Ectodermal cell (in vitro differentiated cells): ENCODE measurements at regions not wholly inside any gene's neighbourhood (a gene's known extent, or its start where the extent isn't known, plus 50 kb on each side); places are given as distances from the start of the nearest gene placed in this dataset.

Experiments
- H3K27ac ChIP-seq: 2 replicates; pipeline ENCODE4 v1.7.0; 2013; ENCODE audit warnings: mild to moderate bottlenecking, low read depth, low read length; ENCODE audit not compliant: insufficient read depth, poor library complexity, severe bottlenecking
- H3K27me3 ChIP-seq: 2 replicates; pipeline ENCODE4 v1.7.0; 2013; ENCODE audit warnings: mild to moderate bottlenecking, low read length; ENCODE audit not compliant: insufficient read depth, control insufficient read depth, poor library complexity, severe bottlenecking
- H3K36me3 ChIP-seq: one replicate; pipeline ENCODE4 v1.7.0; 2013; ENCODE audit warnings: low read length; ENCODE audit not compliant: control insufficient read depth, insufficient read depth
- H3K4me1 ChIP-seq: one replicate; pipeline ENCODE4 v1.7.0; 2013; ENCODE audit warnings: low read length; ENCODE audit not compliant: control insufficient read depth, insufficient read depth
- H3K4me3 ChIP-seq: 2 replicates; pipeline ENCODE4 v1.7.0; 2013; ENCODE audit warnings: low read depth, low read length, control low read depth; ENCODE audit not compliant: insufficient read depth
- H3K9me3 ChIP-seq: 2 replicates; pipeline ENCODE4 v1.7.0; 2013; ENCODE audit warnings: mild to moderate bottlenecking, low read length, moderate library complexity; ENCODE audit not compliant: control insufficient read depth
- WGBS, 2 experiments: methylation state at CpG; one replicate each; pipeline ENCODE4 v1.1.7; 2013; ENCODE audit warnings: missing lambda C conversion rate in 2 of 2; 5-methylcytosine and 5-hydroxymethylcytosine counted together

DNA sequence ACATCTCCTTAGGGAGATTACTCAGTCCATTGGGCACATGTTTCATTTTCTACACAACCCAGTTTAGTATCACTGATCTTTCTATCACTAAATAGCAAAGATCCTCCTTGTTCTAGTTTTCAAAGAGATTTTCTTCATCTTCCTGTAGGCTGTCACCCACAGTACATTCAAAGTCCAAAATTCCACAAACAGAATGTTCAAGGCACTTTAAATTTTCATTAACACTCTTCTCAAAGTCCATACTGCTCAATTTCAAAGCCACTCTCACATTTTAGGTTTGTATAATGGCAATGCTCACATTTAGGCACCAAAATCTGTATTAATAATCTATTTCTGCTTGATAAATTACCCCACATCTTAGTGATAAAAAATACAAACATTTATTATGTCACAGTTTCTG, 152.8 kb downstream of the FSIP2 start:
- Histone ChIP-seq H3K27ac (no peak overlapping the region), H3K4me1 (no peaks in the 10 kb centered on the region), H3K9me3 (no peaks in the 10 kb centered on the region), H3K4me3 (no peak overlapping the region), H3K27me3 (no peaks in the 10 kb centered on the region), H3K36me3 (no peaks in the 10 kb centered on the region)

DNA sequence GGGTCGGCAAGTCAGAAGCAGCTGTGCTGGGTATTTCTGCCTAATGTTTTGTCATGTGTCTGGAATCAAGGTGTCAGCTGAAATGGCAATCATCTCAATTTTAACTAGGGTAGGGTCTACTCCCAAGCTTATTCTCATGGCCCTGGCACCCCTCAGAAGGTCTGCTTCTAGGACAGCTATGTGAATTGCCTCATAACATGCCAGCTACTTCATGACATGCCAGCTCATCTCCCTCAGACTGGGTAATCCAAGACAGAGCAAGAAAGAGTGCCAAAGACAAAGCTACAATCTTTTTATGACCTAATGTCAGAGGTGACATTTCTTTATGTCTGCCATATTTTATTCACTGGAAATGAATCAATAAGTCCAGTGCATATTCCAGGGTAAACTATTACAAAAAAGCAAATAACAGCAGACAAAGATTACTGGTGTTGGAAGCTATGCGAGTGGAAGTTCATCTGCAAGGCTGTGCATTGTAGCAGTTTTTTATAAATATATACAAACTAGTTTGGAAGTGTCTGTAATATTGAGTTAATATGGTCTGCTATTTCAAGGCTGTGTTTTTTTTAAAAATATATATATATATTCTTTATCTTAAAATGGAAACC, 153.3 kb downstream of the FSIP2 start:
- Histone ChIP-seq H3K9me3 (no peaks in the 10 kb centered on the region), H3K36me3 (no peaks in the 10 kb centered on the region), H3K4me3 (no peak overlapping the region), H3K27me3 (no peaks in the 10 kb centered on the region), H3K27ac (no peak overlapping the region), H3K4me1 (no peaks in the 10 kb centered on the region)
- WGBS, 2 experiments: 92 to 100% methylated on average over 1 to 2 of the region's 2 CpGs

DNA sequence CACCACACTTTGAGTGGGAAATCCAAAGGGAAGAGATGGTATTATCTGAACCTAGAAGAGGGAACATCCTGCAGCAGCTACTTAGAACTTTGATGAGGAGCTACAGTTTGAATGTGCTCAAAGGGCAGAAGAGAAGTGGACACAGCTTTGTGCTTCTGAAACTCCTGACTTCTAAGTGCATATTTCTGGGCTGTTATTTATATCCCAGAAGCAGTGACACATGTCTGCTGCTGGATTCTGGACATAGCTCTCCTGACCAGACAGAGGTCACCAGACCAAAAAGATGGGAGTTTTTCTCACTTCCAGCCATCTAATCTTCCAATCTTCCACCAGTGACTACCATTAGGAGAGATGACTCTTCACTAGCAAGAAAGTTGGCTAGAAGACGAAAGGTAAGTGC, 153.9 kb downstream of the FSIP2 start:
- Histone ChIP-seq H3K4me1 (no peaks in the 10 kb centered on the region), H3K9me3 (no peaks in the 10 kb centered on the region), H3K27ac (no peak overlapping the region), H3K27me3 (no peaks in the 10 kb centered on the region), H3K36me3 (no peaks in the 10 kb centered on the region), H3K4me3 (no peak overlapping the region)
- 95 to 100% methylated on average over 1 of the region's 1 CpG for WGBS, 2 experiments

DNA sequence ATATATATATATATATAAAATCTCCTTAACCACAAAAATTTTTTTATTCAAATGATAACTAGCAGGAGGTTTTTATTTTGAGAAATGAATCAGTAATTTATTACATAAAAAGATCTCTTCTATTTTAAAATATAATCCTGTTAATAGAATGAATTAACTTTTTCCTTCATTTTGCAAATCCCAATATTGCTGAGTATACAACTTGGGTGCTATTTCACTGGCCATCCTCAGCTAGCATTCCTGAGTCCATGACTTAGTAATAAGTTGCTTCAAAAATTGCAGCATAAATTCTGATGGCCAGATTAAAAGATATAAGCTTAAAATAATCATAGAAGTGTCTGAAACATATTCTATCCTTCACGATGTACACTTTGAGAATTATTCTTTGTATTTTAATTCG, 155.6 kb downstream of the FSIP2 start:
- no peak overlapping the region for H3K27ac ChIP-seq
- H3K4me3 ChIP-seq: no peak overlapping the region
- H3K36me3 ChIP-seq: no peaks in the 10 kb centered on the region
- no CpG with 5 or more reads among the region's 2 CpGs for WGBS, 2 experiments
- H3K9me3 ChIP-seq: no peaks in the 10 kb centered on the region
- no peaks in the 10 kb centered on the region for H3K4me1 ChIP-seq
- no peaks in the 10 kb centered on the region for H3K27me3 ChIP-seq

DNA sequence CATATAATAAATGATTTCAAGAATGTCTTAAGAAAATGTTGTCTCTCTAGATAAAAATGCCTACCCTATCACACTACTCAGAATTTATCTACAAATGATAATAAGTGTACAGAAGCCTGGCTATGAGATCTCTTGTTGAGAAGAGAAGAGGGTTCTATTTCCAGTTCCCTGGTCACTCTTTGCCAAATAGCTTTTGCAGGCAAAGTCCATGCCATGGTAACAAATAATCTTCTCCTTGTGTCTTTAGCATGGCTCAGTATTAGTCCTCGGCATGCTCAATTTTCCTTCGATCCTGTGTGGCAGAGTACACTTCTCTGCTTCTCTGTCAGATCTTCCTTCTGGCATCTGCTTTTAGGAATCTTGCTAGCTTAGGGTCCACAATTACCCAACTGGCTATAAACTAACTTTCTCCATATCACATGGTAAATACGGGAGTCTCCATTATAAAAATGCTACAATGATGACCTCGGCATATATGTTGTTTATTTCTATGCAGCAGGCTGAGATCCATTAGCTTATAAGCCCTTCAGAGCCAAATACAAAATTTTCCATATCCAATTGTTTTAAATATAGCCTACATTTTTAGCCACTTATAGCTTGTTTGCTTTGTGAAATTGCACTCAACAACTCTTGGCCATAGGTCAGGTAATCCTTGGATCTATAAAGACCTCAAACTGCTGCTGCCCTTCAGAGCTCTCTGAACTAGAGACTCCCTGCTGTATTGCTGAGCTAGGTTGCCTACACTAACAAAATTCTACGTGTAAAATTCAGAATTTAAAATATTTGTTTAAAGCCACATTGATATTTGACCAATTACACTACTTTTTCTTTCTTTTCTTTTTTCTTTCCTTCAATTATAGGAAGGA, 157.5 kb downstream of the FSIP2 start:
- Histone ChIP-seq H3K27ac (no peak overlapping the region), H3K36me3 (no peaks in the 10 kb centered on the region), H3K4me3 (no peak overlapping the region), H3K4me1 (no peaks in the 10 kb centered on the region), H3K9me3 (no peaks in the 10 kb centered on the region), H3K27me3 (no peaks in the 10 kb centered on the region)
- WGBS, 2 experiments: 91 to 96% methylated on average over 5 of the region's 5 CpGs

DNA sequence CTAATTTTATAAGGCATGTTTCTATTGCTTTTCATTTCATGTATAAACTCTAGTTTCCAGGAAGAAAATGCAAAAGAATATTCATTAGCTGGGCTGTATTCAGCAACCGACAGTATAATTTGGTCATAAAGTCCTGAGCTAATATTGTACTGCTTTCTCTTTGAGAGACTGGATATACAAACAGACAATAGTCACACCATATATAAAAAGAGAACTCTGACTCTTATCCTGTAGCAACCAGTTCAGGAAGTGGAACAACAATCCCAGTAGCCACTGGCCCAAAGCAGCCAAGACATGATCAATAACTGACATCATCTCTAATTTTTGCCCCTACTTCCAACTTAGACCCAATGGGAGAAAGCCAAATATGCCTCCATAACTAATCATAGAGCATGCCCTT, 160.8 kb downstream of the FSIP2 start:
- Histone ChIP-seq H3K4me3 (no peak overlapping the region), H3K9me3 (no peaks in the 10 kb centered on the region), H3K27me3 (no peaks in the 10 kb centered on the region), H3K36me3 (no peaks in the 10 kb centered on the region), H3K4me1 (no peaks in the 10 kb centered on the region), H3K27ac (no peak overlapping the region)
- WGBS, 2 experiments: 86 to 89% methylated on average over 1 of the region's 1 CpG

DNA sequence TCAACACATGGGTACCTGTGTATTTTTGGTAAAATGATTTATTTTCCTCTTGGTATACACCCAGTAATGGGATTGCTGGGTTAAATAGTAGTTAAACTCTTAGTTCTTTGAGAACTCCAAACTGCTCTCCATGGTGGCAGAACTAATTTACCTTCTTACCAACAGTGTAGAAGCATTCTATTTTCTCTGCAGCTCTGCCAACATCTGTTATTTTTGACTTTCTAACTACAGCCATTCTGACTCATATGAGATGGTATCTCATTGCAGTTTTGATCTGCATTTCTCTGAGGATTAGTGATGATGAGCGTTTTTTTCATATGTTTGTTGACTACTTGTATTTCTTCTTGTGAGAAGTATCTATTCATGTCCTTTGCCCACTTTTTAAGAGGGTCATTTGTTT, 180.6 kb downstream of the FSIP2 start:
- H3K36me3 ChIP-seq: no peaks in the 10 kb centered on the region
- H3K27ac ChIP-seq: no peak overlapping the region
- 78 to 83% methylated on average over 1 of the region's 1 CpG for WGBS, 2 experiments
- H3K4me1 ChIP-seq: no peaks in the 10 kb centered on the region
- no peaks in the 10 kb centered on the region for H3K9me3 ChIP-seq
- no peaks in the 10 kb centered on the region for H3K27me3 ChIP-seq
- no peak overlapping the region for H3K4me3 ChIP-seq

DNA sequence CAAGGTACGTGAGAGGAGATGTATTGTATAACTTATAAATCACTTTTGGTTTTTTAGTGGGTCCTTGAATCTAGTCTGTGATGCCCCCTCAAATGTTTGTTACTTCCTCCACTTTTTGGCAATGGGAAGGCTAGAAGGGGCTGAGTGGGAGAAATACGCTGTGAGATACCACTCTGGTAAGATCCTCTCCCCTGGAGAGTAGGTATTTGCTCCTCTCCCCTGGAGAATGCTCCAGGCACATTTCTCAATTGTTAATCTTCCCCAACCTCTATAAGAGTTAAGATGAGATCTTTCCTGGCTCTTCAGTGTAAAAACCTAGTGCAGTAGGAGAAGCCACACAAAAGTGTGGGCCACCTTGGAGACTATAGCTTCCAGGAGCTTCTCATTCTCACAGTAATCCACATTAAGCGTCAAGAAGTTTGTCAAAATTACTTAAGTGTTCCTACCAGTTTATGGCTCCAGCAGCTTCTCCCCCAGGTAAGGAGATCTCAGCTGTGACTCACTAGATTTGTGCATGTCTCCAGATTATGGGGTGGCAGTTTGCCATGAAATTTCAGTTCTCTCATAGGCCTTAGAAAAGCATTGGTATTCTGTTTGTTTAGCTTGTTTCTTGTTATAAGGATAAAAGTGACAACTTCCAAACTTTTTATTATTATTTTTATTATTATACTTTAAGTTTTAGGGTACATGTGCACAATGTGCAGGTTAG, 182.6 kb downstream of the FSIP2 start:
- 85 to 100% methylated on average over 1 to 3 of the region's 3 CpGs for WGBS, 2 experiments
- H3K27ac ChIP-seq: no peak overlapping the region

DNA sequence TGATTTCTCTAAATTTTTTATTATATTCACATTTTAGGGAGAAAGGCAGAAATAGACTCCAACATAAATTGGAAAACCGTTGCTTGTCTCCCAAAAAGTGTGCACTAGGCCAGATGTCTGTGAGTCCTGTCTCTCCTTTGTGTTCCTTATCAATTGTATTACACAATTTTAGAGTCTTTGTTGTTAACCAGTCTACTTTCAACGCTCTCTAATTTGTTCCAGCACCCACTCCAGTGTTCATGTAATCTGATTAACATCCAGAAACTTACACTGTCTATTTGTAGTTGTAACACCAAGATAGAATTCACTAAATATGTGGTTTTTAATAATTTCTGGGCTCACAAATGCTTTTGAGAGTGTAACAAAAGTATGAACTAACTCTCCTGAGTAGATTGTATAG, 195.6 kb downstream of the FSIP2 start:
- Histone ChIP-seq H3K4me1 (no peaks in the 10 kb centered on the region), H3K9me3 (no peaks in the 10 kb centered on the region), H3K27me3 (no peaks in the 10 kb centered on the region), H3K36me3 (no peaks in the 10 kb centered on the region), H3K27ac (no peak overlapping the region), H3K4me3 (no peak overlapping the region)
- 91 to 94% methylated on average over 2 of the region's 2 CpGs for WGBS, 2 experiments

More for the DNA sequence above, 182.6 kb downstream of the FSIP2 start:
- Histone ChIP-seq H3K27me3 (no peaks in the 10 kb centered on the region), H3K9me3 (no peaks in the 10 kb centered on the region), H3K4me3 (no peak overlapping the region), H3K4me1 (no peaks in the 10 kb centered on the region), H3K36me3 (no peaks in the 10 kb centered on the region)

DNA sequence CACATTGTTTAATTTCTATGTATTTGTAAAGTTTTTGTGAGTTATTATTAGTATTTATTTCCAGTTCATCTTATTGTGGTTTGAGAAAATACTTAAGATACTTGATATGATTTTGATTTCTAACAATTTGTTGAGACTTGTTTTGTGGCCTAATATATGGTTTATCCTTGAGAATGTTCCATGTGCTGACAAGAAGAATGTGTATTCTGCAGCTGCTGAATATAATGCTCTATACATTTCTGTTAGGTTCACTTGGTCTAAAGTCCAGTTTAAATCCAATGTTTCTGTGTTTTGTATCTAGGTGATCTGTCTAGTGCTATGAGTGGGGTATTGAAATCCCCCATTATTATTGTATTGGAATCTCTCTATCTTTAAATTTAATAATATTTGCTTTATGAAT, 201.3 kb downstream of the FSIP2 start:
- Histone ChIP-seq H3K4me1 (no peaks in the 10 kb centered on the region), H3K4me3 (no peak overlapping the region), H3K9me3 (no peaks in the 10 kb centered on the region)

More for the DNA sequence above, 201.3 kb downstream of the FSIP2 start:
- no peak overlapping the region for H3K27ac ChIP-seq
- no peaks in the 10 kb centered on the region for H3K36me3 ChIP-seq
- no peaks in the 10 kb centered on the region for H3K27me3 ChIP-seq
